GM13977 (cell line): ENCODE measurements at regions not wholly inside any gene's neighbourhood (a gene's known extent, or its start where the extent isn't known, plus 50 kb on each side); places are given as distances from the start of the nearest gene placed in this dataset.

Experiments used
- DNase-seq: peaks from one replicate; pipeline ENCODE4 v3.0.0; 2012; ENCODE audit warnings: low spot score
- in situ Hi-C: fragments of 300-500 bp; cut with MboI; formaldehyde crosslinking; loops from one replicate; pipeline ENCODE4 v1.12.0; 2022; ENCODE audit warnings: low sequenced_read_pairs, low pct_unique_long_range_greater_than_20kb, mixed read lengths, inconsistent platforms; ENCODE audit not compliant: unreplicated experiment
- TF ChIP-seq, protein P1 (sequence below): IDR thresholded peaks from 2 replicates; pipeline ENCODE4 v1.5.1; 2012; ENCODE audit warnings: mild to moderate bottlenecking, control low read depth; ENCODE audit not compliant: insufficient read depth; ENCODE audit errors: extremely low read depth, missing control alignments

DNA sequence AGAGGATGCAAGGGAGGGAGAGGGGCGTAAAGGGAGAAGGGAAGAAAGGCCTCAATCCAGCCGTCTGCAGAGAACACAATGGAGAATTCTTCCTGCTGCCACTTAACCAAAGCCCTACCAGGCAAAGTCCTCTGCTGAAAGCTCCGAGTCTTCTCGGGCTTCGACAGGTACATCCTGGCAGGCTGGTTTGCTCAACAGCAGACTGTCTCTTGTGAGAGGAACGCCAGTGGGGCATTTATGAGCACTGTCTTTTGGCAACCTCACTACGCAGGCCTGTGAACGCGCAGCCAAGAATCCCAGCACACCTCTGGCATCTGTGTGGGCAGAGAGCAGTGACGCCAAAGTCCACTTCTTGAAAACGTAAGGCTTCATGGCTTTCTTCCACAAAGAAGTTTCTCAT lies 207.5 kb upstream of the FAM9B start:
- no peak for DNase-seq
- TF ChIP-seq, protein P1, sequence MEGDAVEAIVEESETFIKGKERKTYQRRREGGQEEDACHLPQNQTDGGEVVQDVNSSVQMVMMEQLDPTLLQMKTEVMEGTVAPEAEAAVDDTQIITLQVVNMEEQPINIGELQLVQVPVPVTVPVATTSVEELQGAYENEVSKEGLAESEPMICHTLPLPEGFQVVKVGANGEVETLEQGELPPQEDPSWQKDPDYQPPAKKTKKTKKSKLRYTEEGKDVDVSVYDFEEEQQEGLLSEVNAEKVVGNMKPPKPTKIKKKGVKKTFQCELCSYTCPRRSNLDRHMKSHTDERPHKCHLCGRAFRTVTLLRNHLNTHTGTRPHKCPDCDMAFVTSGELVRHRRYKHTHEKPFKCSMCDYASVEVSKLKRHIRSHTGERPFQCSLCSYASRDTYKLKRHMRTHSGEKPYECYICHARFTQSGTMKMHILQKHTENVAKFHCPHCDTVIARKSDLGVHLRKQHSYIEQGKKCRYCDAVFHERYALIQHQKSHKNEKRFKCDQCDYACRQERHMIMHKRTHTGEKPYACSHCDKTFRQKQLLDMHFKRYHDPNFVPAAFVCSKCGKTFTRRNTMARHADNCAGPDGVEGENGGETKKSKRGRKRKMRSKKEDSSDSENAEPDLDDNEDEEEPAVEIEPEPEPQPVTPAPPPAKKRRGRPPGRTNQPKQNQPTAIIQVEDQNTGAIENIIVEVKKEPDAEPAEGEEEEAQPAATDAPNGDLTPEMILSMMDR, result no peak
- in situ Hi-C loops, result no loop called here

DNA sequence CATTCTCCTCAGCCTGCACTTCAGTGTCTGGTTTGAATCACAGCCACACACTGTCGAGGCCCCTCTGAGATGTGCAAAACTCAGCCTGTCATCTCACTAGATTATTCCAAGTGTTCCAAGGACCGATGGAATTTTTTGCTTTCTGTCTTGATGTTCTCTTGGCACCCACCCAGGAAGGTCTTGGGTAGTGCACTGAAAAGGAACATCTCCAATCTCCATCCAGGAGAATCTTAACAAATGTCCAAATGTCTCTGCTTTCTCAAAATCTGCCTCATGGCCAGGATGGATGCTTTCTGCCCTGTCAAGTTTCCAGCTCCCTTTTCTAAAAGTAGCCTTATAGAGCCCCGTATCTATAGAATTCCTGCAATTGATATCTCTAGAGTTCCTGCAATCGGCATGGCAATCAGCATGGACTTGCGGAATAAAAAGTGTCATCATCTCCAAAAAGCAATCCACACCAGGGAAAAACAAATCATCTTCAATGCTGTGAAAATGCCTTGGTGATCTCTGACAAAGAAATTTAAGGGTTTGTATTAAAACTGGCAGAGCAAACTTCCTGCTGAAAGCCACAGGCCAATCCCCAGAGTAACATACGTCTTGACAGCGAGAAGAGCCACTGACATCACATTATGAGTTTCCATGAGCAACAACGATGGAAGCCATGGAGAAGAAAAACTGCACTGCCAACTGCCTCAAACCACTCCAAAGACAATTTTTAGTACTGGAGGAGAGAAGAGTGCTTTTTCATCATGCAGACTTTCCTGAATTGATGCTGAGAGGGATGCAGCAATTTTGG lies 215.3 kb upstream of the FAM9B start:
- in situ Hi-C loops, result no loop called here
- TF ChIP-seq, protein P1, result no peak
- DNase-seq, result no peak

GRCh38 chrX:9252182-9252581 lies 212.7 kb upstream of the TBL1X start:
- TF ChIP-seq, protein P1, result no peak
- no peak for DNase-seq
- in situ Hi-C loops, result no loop called here

- in situ Hi-C loops, result no loop called here
- no peak for DNase-seq
- TF ChIP-seq, protein P1, result no peak
Measured at GRCh38 chrX:9253211-9253610, 211.6 kb upstream of the TBL1X start.

DNA sequence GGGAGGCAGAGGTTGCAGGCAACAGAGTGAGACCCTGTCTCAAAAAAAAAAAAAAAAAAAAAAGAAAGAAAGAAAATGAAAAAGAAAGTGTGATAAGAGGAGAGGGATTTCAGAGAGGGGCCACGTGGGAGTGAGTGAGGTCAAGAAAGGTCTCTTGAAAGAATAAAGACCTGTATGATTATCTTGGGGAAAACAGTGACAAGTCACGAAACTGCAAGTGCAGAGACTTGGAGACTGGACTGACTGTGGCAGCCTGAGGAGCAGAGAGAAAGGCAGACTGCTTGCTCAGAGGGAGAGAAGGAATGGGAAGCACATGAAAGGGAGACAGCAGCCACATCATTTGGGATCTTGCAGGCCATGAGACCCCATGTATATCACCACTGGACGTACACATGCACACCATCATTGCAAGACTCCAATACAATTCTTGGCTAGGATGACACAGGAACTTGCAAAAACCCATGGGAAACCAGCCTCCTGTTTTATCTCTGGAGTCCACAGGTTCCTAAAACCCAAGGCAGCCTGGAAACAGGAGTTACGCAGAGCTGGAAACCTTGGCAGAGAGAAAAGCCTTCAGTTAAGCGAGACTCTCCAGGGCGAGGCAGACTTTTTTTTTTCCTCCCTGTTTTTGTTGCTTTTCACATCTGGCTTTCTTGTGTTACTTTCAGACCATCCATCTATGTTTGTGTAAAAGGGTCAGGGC lies 207.0 kb upstream of the TBL1X start:
- in situ Hi-C loops, result no loop called here
- TF ChIP-seq, protein P1, result no peak
- DNase-seq, result no peak

- in situ Hi-C loops, result no loop called here
- no peak for DNase-seq
- TF ChIP-seq, protein P1, result no peak
Measured at GRCh38 chrX:9258421-9259104, 206.3 kb upstream of the TBL1X start.
